CD4-positive, CD25-positive, alpha-beta regulatory T cell (primary cell): ENCODE measurements at regions not wholly inside any gene's neighbourhood (a gene's known extent, or its start where the extent isn't known, plus 50 kb on each side); places are given as distances from the start of the nearest gene placed in this dataset.
A peak's percentile ranks its signal among the peaks of the same experiment; 100 is the strongest.
"Not testable (repeated sequence)": the region's sequence is repeated elsewhere in the genome, so short reads cannot be mapped to it uniquely, and the experiment has no call there.

Source experiments
- ATAC-seq, 2 donors: fragments of 150-1000 bp; cut with Tn5 transposase; one replicate each; pipeline ENCODE4 v1.10.0; 2021; ENCODE audit warnings: low read depth in 2 of 2, moderate number of reproducible peaks in 2 of 2, moderate library complexity in 1 of 2
- DNase-seq, 3 donors: peaks; one replicate each; pipeline versions ENCODE4 v3.0.0 to v3.0.0-alpha.2; 2012 to 2022; ENCODE audit warnings: mixed read lengths in 1 of 3
- H3K27ac ChIP-seq: one replicate; pipeline ENCODE4 v1.7.0; 2013; ENCODE audit warnings: mild to moderate bottlenecking, low read length; ENCODE audit not compliant: insufficient read depth, poor library complexity, severe bottlenecking
- H3K27me3 ChIP-seq: one replicate; pipeline ENCODE4 v1.7.0; 2013; ENCODE audit warnings: low read length; ENCODE audit not compliant: control insufficient read depth, insufficient read depth
- H3K36me3 ChIP-seq: one replicate; pipeline ENCODE4 v1.7.0; 2013; ENCODE audit warnings: mild to moderate bottlenecking, low read length, moderate library complexity; ENCODE audit not compliant: control insufficient read depth, insufficient read depth
- H3K4me1 ChIP-seq: 2 replicates; pipeline ENCODE4 v1.7.0; 2013; ENCODE audit warnings: mild to moderate bottlenecking, low read length; ENCODE audit not compliant: insufficient read depth, control insufficient read depth, poor library complexity, severe bottlenecking
- H3K4me3 ChIP-seq: one replicate; pipeline ENCODE4 v1.7.0; 2013; ENCODE audit warnings: low read depth, mild to moderate bottlenecking, low read length, moderate library complexity
- H3K9me3 ChIP-seq, 2 experiments: 1 replicate in 1 of 2; 2 replicates in 1 of 2; pipeline ENCODE4 v1.7.0; 2013; ENCODE audit warnings: low read length in 2 of 2, mild to moderate bottlenecking in 1 of 2, moderate library complexity in 1 of 2; ENCODE audit not compliant: control insufficient read depth in 2 of 2
- H3K27ac Mint-ChIP-seq, 3 donors: one replicate each; pipeline ENCODE4 v1.8.0; 2020 to 2022; ENCODE audit warnings: mild to moderate bottlenecking in 3 of 3, mixed read lengths in 3 of 3, moderate library complexity in 2 of 3
- H3K27me3 Mint-ChIP-seq: one replicate; pipeline ENCODE4 v1.8.0; 2022; ENCODE audit warnings: mild to moderate bottlenecking, mixed read lengths
- H3K36me3 Mint-ChIP-seq: one replicate; pipeline ENCODE4 v1.8.0; 2020; ENCODE audit warnings: mixed read lengths
- H3K4me1 Mint-ChIP-seq, 4 donors: one replicate each; pipeline ENCODE4 v1.8.0; 2020 to 2022; ENCODE audit warnings: mixed read lengths in 4 of 4, mild to moderate bottlenecking in 1 of 4
- H3K4me3 Mint-ChIP-seq, 4 donors: one replicate each; pipeline ENCODE4 v1.8.0; 2020 to 2022; ENCODE audit warnings: mild to moderate bottlenecking in 4 of 4, mixed read lengths in 4 of 4, moderate library complexity in 3 of 4
- H3K9me3 Mint-ChIP-seq, 7 donors: one replicate each; pipeline ENCODE4 v1.8.0; 2020 to 2022; ENCODE audit warnings: mixed read lengths in 7 of 7, mild to moderate bottlenecking in 3 of 7, moderate library complexity in 2 of 7

GRCh38 chr5:7131680-7132079 is 264.3 kb upstream of the ADCY2 start:
- H3K27ac Mint-ChIP-seq, result no peak overlapping the region
- H3K9me3 Mint-ChIP-seq, result peaks cover 0 to 20% (median 0%) of the 10 kb centered on the region in 7 donors
- Histone ChIP-seq H3K36me3 (no peaks in the 10 kb centered on the region), H3K4me3 (no peak overlapping the region), H3K4me1 (no peaks in the 10 kb centered on the region), H3K27ac (no peak overlapping the region), H3K27me3 (no peaks in the 10 kb centered on the region), H3K9me3 (no peaks in the 10 kb centered on the region)
- H3K4me3 Mint-ChIP-seq, result no peak overlapping the region
- peaks cover 4% of the 10 kb centered on the region for H3K27me3 Mint-ChIP-seq
- H3K4me1 Mint-ChIP-seq, result no peaks in the 10 kb centered on the region
- H3K36me3 Mint-ChIP-seq, result no peaks in the 10 kb centered on the region
- DNase-seq (no peak), ATAC-seq (no peak)

GRCh38 chr5:7146886-7147285 is 249.1 kb upstream of the ADCY2 start:
- Histone ChIP-seq H3K27ac (no peak overlapping the region), H3K4me1 (no peaks in the 10 kb centered on the region), H3K36me3 (no peaks in the 10 kb centered on the region), H3K9me3 (no peaks in the 10 kb centered on the region), H3K27me3 (no peaks in the 10 kb centered on the region), H3K4me3 (no peak overlapping the region)
- ATAC-seq (no peak), DNase-seq (no peak)
- H3K9me3 Mint-ChIP-seq, result peaks cover 0 to 8% (median 2%) of the 10 kb centered on the region in 7 donors
- peak overlapping the region in 1 of 4 donors; percentile 43 for H3K4me3 Mint-ChIP-seq
- H3K27me3 Mint-ChIP-seq, result no peaks in the 10 kb centered on the region
- no peaks in the 10 kb centered on the region for H3K4me1 Mint-ChIP-seq
- H3K27ac Mint-ChIP-seq, result no peak overlapping the region
- H3K36me3 Mint-ChIP-seq, result no peaks in the 10 kb centered on the region

GRCh38 chr5:7157083-7157482 is 238.9 kb upstream of the ADCY2 start:
- Histone ChIP-seq H3K9me3 (peaks cover 7% of the 10 kb centered on the region in 2 experiments), H3K36me3 (no peaks in the 10 kb centered on the region), H3K4me3 (no peak overlapping the region), H3K27ac (no peak overlapping the region), H3K4me1 (no peaks in the 10 kb centered on the region), H3K27me3 (no peaks in the 10 kb centered on the region)
- Mint-ChIP-seq H3K27ac (no peak overlapping the region), H3K27me3 (no peaks in the 10 kb centered on the region), H3K9me3 (peaks cover 4 to 48% (median 16%) of the 10 kb centered on the region in 7 donors), H3K36me3 (no peaks in the 10 kb centered on the region), H3K4me3 (no peak overlapping the region), H3K4me1 (no peaks in the 10 kb centered on the region)
- no peak for ATAC-seq
- no peak for DNase-seq

- no peak overlapping the region for H3K4me3 ChIP-seq
- Mint-ChIP-seq H3K27ac (no peak overlapping the region), H3K4me1 (no peaks in the 10 kb centered on the region), H3K4me3 (no peak overlapping the region), H3K36me3 (no peaks in the 10 kb centered on the region), H3K27me3 (no peaks in the 10 kb centered on the region), H3K9me3 (peaks cover 0 to 4% (median 0%) of the 10 kb centered on the region in 7 donors)
- H3K4me1 ChIP-seq, result no peaks in the 10 kb centered on the region
- H3K36me3 ChIP-seq, result no peaks in the 10 kb centered on the region
- H3K27ac ChIP-seq, result no peak overlapping the region
- no peak for DNase-seq
- ATAC-seq, result no peak
- H3K9me3 ChIP-seq, result no peaks in the 10 kb centered on the region
- H3K27me3 ChIP-seq, result no peaks in the 10 kb centered on the region
Measured at GRCh38 chr5:7169240-7169878, 226.6 kb upstream of the ADCY2 start.

GRCh38 chr5:7170785-7171184 is 225.2 kb upstream of the ADCY2 start:
- not testable (repeated sequence) for H3K27ac Mint-ChIP-seq, DNase-seq, H3K36me3 ChIP-seq, H3K4me3 ChIP-seq, H3K4me3 Mint-ChIP-seq, H3K27me3 ChIP-seq, ATAC-seq, H3K9me3 Mint-ChIP-seq, H3K27ac ChIP-seq, H3K36me3 Mint-ChIP-seq, H3K4me1 Mint-ChIP-seq, H3K9me3 ChIP-seq, H3K27me3 Mint-ChIP-seq, H3K4me1 ChIP-seq

GRCh38 chr5:7179364-7179763 is 216.6 kb upstream of the ADCY2 start:
- Mint-ChIP-seq H3K27ac (no peak overlapping the region), H3K4me1 (no peaks in the 10 kb centered on the region), H3K27me3 (no peaks in the 10 kb centered on the region), H3K4me3 (no peak overlapping the region), H3K9me3 (peaks cover 0 to 4% (median 0%) of the 10 kb centered on the region in 7 donors), H3K36me3 (no peaks in the 10 kb centered on the region)
- Histone ChIP-seq H3K9me3 (no peaks in the 10 kb centered on the region), H3K27me3 (no peaks in the 10 kb centered on the region), H3K4me1 (no peaks in the 10 kb centered on the region), H3K4me3 (no peak overlapping the region), H3K27ac (no peak overlapping the region), H3K36me3 (no peaks in the 10 kb centered on the region)
- DNase-seq (no peak), ATAC-seq (no peak)

GRCh38 chr5:7181841-7182240 is 214.1 kb upstream of the ADCY2 start:
- Mint-ChIP-seq H3K4me3 (no peak overlapping the region), H3K4me1 (no peaks in the 10 kb centered on the region), H3K9me3 (peaks cover 0 to 4% (median 0%) of the 10 kb centered on the region in 7 donors), H3K27ac (no peak overlapping the region), H3K36me3 (no peaks in the 10 kb centered on the region), H3K27me3 (no peaks in the 10 kb centered on the region)
- Histone ChIP-seq H3K9me3 (no peaks in the 10 kb centered on the region), H3K4me1 (no peaks in the 10 kb centered on the region), H3K27me3 (no peaks in the 10 kb centered on the region), H3K27ac (no peak overlapping the region), H3K36me3 (no peaks in the 10 kb centered on the region), H3K4me3 (no peak overlapping the region)
- DNase-seq (no peak), ATAC-seq (no peak)

GRCh38 chr5:7185742-7186141 is 210.2 kb upstream of the ADCY2 start:
- Mint-ChIP-seq H3K27me3 (no peaks in the 10 kb centered on the region), H3K9me3 (peaks cover 0 to 4% (median 0%) of the 10 kb centered on the region in 7 donors), H3K27ac (no peak overlapping the region), H3K4me1 (no peaks in the 10 kb centered on the region), H3K4me3 (no peak overlapping the region), H3K36me3 (no peaks in the 10 kb centered on the region)
- ATAC-seq (no peak), DNase-seq (no peak)
- Histone ChIP-seq H3K27ac (no peak overlapping the region), H3K27me3 (no peaks in the 10 kb centered on the region), H3K9me3 (no peaks in the 10 kb centered on the region), H3K4me1 (no peaks in the 10 kb centered on the region), H3K36me3 (no peaks in the 10 kb centered on the region), H3K4me3 (no peak overlapping the region)
